ENCODE measurements at regions not wholly inside any gene's neighbourhood (a gene's known extent, or its start where the extent isn't known, plus 50 kb on each side); places are given as distances from the start of the nearest gene placed in this dataset.

GRCh38 chr10:113267619-113268562, 285.0 kb upstream of the HABP2 start:
- BruUV-seq (replicated peaks): no TSS peak
- CTCF ChIA-PET: no interaction called here

GRCh38 chr10:113269333-113269732, 283.5 kb upstream of the HABP2 start:
- intact Hi-C loops (cut with micrococcal nuclease; ENCODE audit: unreplicated experiment): no loop called here

More at GRCh38 chr10:113267619-113268562, 285.0 kb upstream of the HABP2 start:
- no peaks in the 10 kb centered on the region for H3K4me1 ChIP-seq (ENCODE audit: insufficient read depth, low read length, poor library complexity, severe bottlenecking)
- H3K36me3 ChIP-seq (ENCODE audit: insufficient read depth, low read length, poor library complexity, severe bottlenecking): no peaks in the 10 kb centered on the region
- H3K4me3 ChIP-seq (ENCODE audit: low read depth, low read length, poor library complexity, severe bottlenecking): no peak overlapping the region
- TF ChIP-seq, protein P1, sequence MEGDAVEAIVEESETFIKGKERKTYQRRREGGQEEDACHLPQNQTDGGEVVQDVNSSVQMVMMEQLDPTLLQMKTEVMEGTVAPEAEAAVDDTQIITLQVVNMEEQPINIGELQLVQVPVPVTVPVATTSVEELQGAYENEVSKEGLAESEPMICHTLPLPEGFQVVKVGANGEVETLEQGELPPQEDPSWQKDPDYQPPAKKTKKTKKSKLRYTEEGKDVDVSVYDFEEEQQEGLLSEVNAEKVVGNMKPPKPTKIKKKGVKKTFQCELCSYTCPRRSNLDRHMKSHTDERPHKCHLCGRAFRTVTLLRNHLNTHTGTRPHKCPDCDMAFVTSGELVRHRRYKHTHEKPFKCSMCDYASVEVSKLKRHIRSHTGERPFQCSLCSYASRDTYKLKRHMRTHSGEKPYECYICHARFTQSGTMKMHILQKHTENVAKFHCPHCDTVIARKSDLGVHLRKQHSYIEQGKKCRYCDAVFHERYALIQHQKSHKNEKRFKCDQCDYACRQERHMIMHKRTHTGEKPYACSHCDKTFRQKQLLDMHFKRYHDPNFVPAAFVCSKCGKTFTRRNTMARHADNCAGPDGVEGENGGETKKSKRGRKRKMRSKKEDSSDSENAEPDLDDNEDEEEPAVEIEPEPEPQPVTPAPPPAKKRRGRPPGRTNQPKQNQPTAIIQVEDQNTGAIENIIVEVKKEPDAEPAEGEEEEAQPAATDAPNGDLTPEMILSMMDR (conservative IDR thresholded peaks at IDR 0.05; ENCODE audit: low read depth, low read length): no peak
- TF ChIP-seq EZH2 (IDR thresholded peaks at IDR 0.05; ENCODE audit: borderline replicate concordance, low read depth, low read length, poor library complexity, severe bottlenecking): no peak
- H3K9me3 ChIP-seq (ENCODE audit: low read depth, low read length, poor library complexity, severe bottlenecking): no peaks in the 10 kb centered on the region
- DNase-seq (ENCODE audit: low spot score): no peak
- POLR2A ChIA-PET (ENCODE audit: low non-redundant PET): no interaction called here
- no peaks in the 10 kb centered on the region for H3K27me3 ChIP-seq (replicated peaks; ENCODE audit: insufficient read depth, low read depth, low read length, poor library complexity)
- intact Hi-C loops (cut with micrococcal nuclease; ENCODE audit: unreplicated experiment): no loop called here
- no peak overlapping the region for H3K27ac ChIP-seq (ENCODE audit: low read depth, low read length, poor library complexity, severe bottlenecking)

DNA sequence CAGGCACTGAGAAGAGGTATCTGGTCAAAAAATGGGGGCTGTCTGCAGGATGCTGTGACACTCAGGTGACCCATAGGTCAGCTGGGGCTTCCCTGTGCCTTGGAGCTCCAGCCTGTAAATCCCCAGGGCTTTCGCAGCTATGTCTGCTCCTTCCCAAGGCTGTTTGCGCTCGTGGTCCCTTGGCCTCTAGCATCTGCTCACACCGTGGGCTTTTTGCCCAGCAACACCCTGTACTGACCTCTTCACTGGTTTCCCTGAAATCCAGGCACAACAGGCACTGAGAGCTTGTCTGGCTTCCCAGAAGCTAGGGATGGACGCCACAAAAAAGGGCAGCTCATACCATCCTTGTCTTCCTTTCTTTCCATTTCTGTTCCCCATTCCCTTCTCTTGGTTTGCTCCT, 280.3 kb upstream of the HABP2 start:
- no peaks in the 10 kb centered on the region for H3K36me3 ChIP-seq (ENCODE audit: insufficient read depth, low read length, poor library complexity, severe bottlenecking)
- no peaks in the 10 kb centered on the region for H3K4me1 ChIP-seq (ENCODE audit: insufficient read depth, low read length, poor library complexity, severe bottlenecking)
- no peak overlapping the region for H3K4me3 ChIP-seq (ENCODE audit: low read depth, low read length, poor library complexity, severe bottlenecking)
- DNase-seq (ENCODE audit: low spot score): no peak
- H3K27me3 ChIP-seq (replicated peaks; ENCODE audit: insufficient read depth, low read depth, low read length, poor library complexity): no peaks in the 10 kb centered on the region
- no TSS peak for BruUV-seq (replicated peaks)
- CTCF ChIA-PET: interaction anchor here (0.7 kb wide), 1 partner anchor 531 kb away, joined by 3 read pairs; no protein-coding TSS in a partner anchor
- H3K9me3 ChIP-seq (ENCODE audit: low read depth, low read length, poor library complexity, severe bottlenecking): peaks cover 5% of the 10 kb centered on the region
- TF ChIP-seq, protein P1 (conservative IDR thresholded peaks at IDR 0.05; ENCODE audit: low read depth, low read length): no peak
- H3K27ac ChIP-seq (ENCODE audit: low read depth, low read length, poor library complexity, severe bottlenecking): no peak overlapping the region
- intact Hi-C loops (cut with micrococcal nuclease; ENCODE audit: unreplicated experiment): no loop called here
- POLR2A ChIA-PET (ENCODE audit: low non-redundant PET): interaction anchor here (0.5 kb wide), 1 partner anchor 521 kb away, joined by 6 read pairs; no protein-coding TSS in a partner anchor

More at GRCh38 chr10:113269333-113269732, 283.5 kb upstream of the HABP2 start:
- Histone ChIP-seq H3K27me3 (replicated peaks; ENCODE audit: insufficient read depth, low read depth, low read length, poor library complexity) (no peaks in the 10 kb centered on the region), H3K4me1 (ENCODE audit: insufficient read depth, low read length, poor library complexity, severe bottlenecking) (no peaks in the 10 kb centered on the region), H3K4me3 (ENCODE audit: low read depth, low read length, poor library complexity, severe bottlenecking) (no peak overlapping the region), H3K27ac (ENCODE audit: low read depth, low read length, poor library complexity, severe bottlenecking) (no peak overlapping the region), H3K36me3 (ENCODE audit: insufficient read depth, low read length, poor library complexity, severe bottlenecking) (no peaks in the 10 kb centered on the region), H3K9me3 (ENCODE audit: low read depth, low read length, poor library complexity, severe bottlenecking) (no peaks in the 10 kb centered on the region)
- CTCF ChIA-PET: no interaction called here
- BruUV-seq (replicated peaks): no TSS peak
- TF ChIP-seq, protein P1 (conservative IDR thresholded peaks at IDR 0.05; ENCODE audit: low read depth, low read length): no peak
- no peak for DNase-seq (ENCODE audit: low spot score)
- POLR2A ChIA-PET (ENCODE audit: low non-redundant PET): no interaction called here
